COLO829 (cell line): ENCODE measurements at regions not wholly inside any gene's neighbourhood (a gene's known extent, or its start where the extent isn't known, plus 50 kb on each side); places are given as distances from the start of the nearest gene placed in this dataset.
"Not testable (repeated sequence)": the region's sequence is repeated elsewhere in the genome, so short reads cannot be mapped to it uniquely, and the experiment has no call there.

Experiments used
- DNase-seq: peaks from one replicate; pipeline ENCODE4 v3.0.0; 2012; ENCODE audit warnings: low spot score

GRCh38 chr11:25159341-25159740, 662.5 kb downstream of the LUZP2 start:
- no peak for DNase-seq

DNA sequence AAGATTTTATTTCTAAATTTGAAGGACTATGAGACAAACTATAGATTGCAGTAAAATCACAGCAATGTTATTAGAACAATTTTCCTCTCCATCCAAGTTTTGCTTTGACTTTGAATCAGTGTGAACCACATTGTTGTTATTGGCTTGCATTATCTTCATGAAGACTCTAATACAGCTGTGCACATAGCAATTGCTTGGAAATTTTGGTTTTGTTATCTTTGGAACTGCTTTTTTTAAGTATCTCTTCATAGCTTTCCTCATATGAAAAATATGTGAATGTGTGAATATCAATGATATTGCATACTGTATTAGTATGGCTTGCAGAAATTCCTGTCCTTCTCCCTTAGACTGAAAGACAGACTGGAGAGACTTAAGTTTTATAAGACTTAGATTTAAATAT, 666.6 kb downstream of the LUZP2 start:
- DNase-seq: no peak

- DNase-seq: no peak
Observed at GRCh38 chr11:25180187-25180586, 683.3 kb downstream of the LUZP2 start.

DNA sequence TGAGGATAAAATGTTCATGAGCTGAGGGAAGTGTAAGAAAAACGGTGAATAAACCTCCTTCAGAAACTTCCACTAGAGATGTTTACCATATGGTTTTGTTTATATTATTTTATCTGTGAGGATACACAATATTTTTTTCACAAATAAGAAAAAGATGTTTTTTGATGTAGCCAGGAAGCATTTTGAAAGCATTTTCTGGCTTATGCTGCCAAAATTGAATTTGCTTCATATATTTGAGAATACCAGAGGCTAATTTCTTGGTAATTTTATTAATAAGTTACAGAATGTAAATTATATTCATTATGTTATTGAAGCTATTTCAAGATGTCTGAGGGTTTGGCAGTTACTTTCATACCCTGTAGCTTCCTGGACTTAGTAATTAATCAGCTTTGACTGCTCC, 686.6 kb downstream of the LUZP2 start:
- DNase-seq: no peak

DNA sequence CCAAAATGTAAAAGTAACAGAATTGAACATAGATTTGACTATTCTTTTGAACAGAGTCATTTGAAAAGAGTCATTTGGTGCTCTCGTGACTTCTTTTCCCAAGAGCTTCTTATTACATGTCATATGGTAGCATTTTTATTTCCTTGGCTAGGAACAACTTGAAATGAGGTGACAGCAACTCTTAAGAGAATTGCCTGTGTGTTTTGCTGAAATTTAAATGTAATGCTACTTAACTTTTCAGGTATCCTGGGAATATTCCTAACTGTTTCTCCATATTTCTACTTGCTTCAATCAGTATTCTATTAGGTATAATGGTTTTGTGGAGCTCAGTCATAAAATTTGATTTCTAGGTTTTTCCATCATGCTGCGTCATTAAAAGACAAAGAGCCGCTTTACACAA, 700.7 kb downstream of the LUZP2 start:
- no peak for DNase-seq

DNA sequence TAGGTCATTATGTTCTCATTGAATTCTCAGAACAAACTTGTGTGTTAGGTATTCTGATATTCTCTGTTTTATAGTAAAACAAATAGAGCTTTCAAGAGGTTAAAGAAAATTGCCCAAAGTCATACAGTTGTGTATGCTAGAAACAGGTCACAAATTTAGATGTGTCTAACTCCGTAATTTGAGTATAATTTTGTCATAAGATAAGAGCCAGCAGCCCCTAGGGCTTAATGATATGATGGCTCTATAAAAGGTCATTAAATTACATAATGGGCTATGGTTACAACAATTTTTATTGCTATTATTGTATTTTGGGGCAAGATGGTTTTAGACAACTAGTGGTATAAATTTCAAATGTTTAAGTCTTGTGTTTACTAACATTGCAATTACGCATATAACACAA, 701.9 kb downstream of the LUZP2 start:
- DNase-seq: no peak

- DNase-seq: no peak
Observed at GRCh38 chr11:25200925-25201324, 704.1 kb downstream of the LUZP2 start.

GRCh38 chr11:25206762-25207161, 709.9 kb downstream of the LUZP2 start:
- no peak for DNase-seq

DNA sequence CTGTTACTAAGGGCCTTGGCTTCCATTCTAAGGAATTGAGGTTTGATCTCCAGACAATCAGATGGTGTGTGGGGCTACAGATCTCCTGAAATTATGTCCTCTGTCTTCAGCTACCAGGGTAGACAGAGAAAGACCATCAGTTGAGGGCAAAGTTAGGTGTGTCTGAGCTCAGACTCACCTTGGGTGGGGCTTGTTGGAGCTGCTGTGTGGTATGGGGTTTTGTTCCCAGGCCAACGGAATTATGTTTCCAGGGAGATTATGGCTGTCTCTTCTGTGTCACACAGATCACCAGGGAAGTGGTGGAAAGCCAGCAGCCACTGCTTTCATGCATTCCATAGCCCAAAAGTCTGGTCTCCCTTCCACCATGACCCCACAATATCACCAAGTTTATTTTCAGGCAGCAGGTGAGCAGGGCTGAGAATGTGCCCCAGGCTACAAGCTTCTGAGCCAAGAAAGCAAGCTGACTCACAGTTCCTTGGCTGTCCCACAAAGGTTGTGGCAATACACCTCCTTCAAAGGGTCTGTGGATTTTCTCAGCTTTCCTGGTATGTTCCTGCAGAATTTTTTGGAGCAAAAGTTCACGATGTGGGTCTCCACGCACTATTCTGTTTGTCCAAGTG, 714.9 kb downstream of the LUZP2 start:
- no peak for DNase-seq

DNA sequence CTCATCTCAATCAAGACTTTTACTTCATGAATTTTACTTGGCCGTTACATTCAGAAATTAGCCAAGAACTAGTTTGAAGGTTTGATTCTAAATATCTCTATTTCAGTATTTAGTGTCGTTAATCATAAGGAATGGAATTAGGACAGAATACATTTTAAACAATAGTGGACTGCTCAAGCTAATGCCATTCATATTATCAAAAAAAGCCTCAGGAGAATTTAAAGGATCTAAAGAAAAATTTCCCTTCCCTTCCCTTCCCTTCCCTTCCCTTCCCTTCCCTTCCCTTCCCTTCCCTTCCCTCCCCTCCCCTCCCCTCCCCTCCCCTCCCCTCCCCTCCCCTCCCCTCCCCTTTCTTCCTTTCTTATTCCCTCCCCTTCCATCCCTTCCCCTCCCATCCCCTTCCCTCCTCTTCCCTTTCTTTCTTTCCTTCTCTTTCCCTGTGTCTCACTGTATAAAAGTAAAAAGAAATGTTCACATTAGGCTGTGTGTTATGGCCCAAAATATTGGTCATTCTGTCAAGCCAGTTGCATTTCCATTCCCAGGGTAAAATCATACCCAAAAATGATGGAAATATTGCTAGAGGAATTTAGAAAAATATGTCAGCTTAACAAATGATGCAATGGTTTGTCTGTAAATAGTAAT, 717.8 kb downstream of the LUZP2 start:
- DNase-seq: no peak

DNA sequence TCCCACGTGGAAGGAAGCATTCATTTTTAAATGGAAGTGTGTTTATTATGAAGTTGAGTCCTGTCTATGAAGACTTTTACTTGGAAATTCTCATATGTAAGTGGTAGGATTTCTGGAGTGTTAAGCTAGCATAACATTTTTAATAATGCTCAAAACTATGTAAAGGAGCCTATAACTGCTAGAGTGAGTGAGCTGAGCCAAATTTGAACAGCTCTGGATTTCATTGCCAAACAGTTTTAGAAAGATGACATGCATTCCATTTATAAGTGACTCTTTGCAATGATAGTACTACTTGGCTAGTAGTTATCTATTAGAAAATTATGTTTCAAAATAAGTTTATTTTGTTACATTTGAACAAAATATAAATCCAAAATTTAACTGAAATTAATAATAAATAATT, 721.2 kb downstream of the LUZP2 start:
- DNase-seq: no peak

DNA sequence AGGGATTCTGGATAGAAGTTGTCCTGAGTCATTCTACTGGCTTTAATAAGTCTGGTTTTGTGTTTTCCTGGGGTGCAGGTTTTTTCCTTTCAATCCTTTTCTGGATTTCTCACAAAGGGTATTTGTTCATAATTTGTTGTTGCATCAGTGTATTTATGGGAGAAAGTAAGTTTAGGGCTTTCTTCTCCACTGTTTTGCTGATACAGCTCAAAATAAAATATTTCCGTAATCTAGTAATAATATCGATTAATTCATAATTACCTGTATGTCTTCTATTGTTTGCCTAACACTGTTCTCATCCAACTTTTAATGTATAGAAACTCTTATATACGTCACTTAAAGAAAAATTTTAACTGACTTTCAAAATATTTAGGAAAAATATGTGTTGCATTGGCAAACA, 728.2 kb downstream of the LUZP2 start:
- no peak for DNase-seq

GRCh38 chr11:25242928-25243327, 746.1 kb downstream of the LUZP2 start:
- DNase-seq: no peak

GRCh38 chr11:25244126-25244525, 747.3 kb downstream of the LUZP2 start:
- DNase-seq: no peak

DNA sequence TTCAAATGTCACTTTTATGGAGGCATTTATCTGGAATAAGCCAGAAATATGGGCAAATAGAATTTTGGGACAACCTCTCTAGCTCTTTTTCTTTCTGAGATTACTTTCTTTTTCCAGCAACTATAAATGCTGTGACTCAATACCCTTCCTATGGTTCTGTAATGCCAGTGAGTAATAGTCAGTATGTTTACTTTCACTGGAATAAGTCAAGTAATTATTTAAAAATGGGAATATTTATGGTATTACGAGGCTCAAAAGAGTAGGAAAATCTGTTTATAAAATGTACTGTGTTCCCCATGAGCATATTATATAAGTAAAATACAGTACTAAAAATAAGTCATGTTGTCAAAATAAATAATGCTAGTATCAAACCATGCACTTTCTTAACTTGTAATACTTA, 750.5 kb downstream of the LUZP2 start:
- DNase-seq: no peak

GRCh38 chr11:25252854-25253253, 756.0 kb downstream of the LUZP2 start:
- no peak for DNase-seq

DNA sequence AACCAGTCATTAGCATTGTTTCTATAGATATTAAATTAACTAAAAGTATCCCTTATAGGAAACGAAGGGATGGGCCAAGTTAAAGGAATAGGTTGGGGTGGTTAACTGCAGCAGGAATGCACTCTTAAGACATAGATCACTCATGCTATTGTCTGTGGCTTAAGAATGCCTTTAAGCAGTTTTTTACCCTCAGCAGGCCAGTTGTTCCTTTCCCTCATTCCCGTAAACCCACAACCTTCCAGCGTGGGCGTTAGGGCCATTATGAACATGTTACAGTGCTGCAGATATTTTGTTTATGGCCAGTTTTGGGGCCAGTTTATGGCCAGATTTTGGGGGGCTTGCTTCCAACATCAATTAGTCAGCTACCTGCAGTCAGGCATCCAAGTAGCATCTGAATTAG, 767.0 kb downstream of the LUZP2 start:
- not testable (repeated sequence) for DNase-seq

- DNase-seq: no peak
Observed at GRCh38 chr11:25271301-25271700, 774.4 kb downstream of the LUZP2 start.

- DNase-seq: no peak
Observed at GRCh38 chr11:25272214-25272613, 775.4 kb downstream of the LUZP2 start.

- not testable (repeated sequence) for DNase-seq
Observed at GRCh38 chr11:25280821-25281220, 784.0 kb downstream of the LUZP2 start.

DNA sequence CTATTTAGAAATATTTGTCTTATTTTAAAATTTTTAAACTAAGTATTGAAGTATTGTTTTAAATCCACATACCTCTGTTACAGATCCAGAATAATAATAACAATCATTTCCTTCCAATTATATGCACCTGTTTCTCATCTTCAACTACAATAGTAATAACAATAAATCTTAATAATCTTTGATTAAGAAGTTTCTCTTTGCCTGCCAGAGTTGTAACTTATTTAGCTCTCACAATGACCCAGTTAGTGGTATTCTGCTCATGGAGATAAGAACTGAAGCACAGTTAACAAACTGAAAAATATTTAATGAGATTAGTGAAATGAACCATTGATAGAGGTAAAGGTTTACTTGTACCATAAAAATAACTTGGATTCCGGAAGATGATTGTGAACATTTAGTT, 796.3 kb downstream of the LUZP2 start:
- no peak for DNase-seq

DNA sequence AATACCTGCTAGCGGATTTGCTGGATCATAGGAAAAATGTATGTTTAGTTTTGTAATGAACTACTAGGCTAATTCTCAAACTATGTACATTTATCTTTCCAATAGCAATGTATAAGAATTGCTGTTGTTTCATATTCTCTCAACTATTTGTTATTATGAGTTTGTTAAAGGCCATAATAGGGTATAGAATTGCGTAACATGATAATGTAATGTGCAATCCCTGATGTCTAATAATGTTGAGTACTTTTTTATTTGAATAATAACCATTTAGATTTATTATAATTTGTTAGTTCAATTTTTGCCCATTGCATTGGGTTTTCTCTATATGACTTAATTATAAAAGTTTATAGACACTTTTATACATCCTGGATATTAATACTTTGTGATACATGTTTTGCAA, 801.6 kb downstream of the LUZP2 start:
- DNase-seq: no peak

DNA sequence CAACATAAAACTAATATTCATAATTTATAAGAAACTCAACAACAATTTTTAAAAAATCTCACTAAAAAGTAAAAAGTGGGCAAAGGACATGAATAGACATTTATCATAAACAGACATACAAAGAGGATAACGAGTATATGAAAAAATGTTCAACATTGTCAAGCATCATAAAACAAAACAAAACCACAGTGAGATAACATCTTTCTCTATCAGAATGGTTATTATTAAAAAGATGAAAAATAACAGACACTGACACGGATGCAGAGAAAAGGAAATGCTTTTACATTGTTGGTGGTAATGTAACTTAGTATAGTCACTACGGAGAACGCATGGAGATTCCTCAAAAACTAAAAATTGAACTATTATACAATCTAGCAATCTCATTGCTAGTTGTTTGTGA, 813.0 kb downstream of the LUZP2 start:
- DNase-seq: no peak

GRCh38 chr11:25317216-25317615, 820.4 kb downstream of the LUZP2 start:
- no peak for DNase-seq
